ENCODE measurements at regions not wholly inside any gene's neighbourhood (a gene's known extent, or its start where the extent isn't known, plus 50 kb on each side); places are given as distances from the start of the nearest gene placed in this dataset.

GRCh38 chr3:182067423-182067822 is 355.7 kb downstream of the SOX2 start:
- Histone ChIP-seq H3K27ac (no peak overlapping the region), H3K27me3 (replicated peaks; ENCODE audit: insufficient read depth) (no peaks in the 10 kb centered on the region), H3K36me3 (no peaks in the 10 kb centered on the region), H3K9me3 (no peaks in the 10 kb centered on the region), H3K4me1 (replicated peaks) (no peaks in the 10 kb centered on the region), H3K4me3 (no peak overlapping the region)
- no peak for DNase-seq (ENCODE audit: low spot score)
- TF ChIP-seq POLR2AphosphoS5 (IDR thresholded peaks at IDR 0.05) (no peak), POLR2A (IDR thresholded peaks at IDR 0.05) (no peak)
- TF ChIP-seq, protein P1, sequence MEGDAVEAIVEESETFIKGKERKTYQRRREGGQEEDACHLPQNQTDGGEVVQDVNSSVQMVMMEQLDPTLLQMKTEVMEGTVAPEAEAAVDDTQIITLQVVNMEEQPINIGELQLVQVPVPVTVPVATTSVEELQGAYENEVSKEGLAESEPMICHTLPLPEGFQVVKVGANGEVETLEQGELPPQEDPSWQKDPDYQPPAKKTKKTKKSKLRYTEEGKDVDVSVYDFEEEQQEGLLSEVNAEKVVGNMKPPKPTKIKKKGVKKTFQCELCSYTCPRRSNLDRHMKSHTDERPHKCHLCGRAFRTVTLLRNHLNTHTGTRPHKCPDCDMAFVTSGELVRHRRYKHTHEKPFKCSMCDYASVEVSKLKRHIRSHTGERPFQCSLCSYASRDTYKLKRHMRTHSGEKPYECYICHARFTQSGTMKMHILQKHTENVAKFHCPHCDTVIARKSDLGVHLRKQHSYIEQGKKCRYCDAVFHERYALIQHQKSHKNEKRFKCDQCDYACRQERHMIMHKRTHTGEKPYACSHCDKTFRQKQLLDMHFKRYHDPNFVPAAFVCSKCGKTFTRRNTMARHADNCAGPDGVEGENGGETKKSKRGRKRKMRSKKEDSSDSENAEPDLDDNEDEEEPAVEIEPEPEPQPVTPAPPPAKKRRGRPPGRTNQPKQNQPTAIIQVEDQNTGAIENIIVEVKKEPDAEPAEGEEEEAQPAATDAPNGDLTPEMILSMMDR (IDR thresholded peaks at IDR 0.05) = no peak
- intact Hi-C loops (cut with DNase I) = no loop called here
- WGBS = 84% methylated on average over 4 of the region's 4 CpGs

- intact Hi-C loops (cut with DNase I) = no loop called here
- DNase-seq (ENCODE audit: low spot score) = no peak
- no peaks in the 10 kb centered on the region for H3K9me3 ChIP-seq
- 70% methylated on average over 3 of the region's 3 CpGs for WGBS
- H3K27ac ChIP-seq = no peak overlapping the region
- H3K36me3 ChIP-seq = no peaks in the 10 kb centered on the region
- TF ChIP-seq, protein P1 (IDR thresholded peaks at IDR 0.05) = no peak
- TF ChIP-seq POLR2A (IDR thresholded peaks at IDR 0.05) = no peak
- no peak for TF ChIP-seq POLR2AphosphoS5 (IDR thresholded peaks at IDR 0.05)
- H3K27me3 ChIP-seq (replicated peaks; ENCODE audit: insufficient read depth) = no peaks in the 10 kb centered on the region
- no peaks in the 10 kb centered on the region for H3K4me1 ChIP-seq (replicated peaks)
- no peak overlapping the region for H3K4me3 ChIP-seq
These were observed 366.6 kb downstream of the SOX2 start for GRCh38 chr3:182078316-182078715.

- intact Hi-C loops (cut with DNase I) = no loop called here
These were observed 367.2 kb downstream of the SOX2 start for GRCh38 chr3:182078929-182079328.

GRCh38 chr3:182081096-182081495 is 369.4 kb downstream of the SOX2 start:
- intact Hi-C loops (cut with DNase I) = no loop called here
- no peaks in the 10 kb centered on the region for H3K27me3 ChIP-seq (replicated peaks; ENCODE audit: insufficient read depth)
- WGBS = 65% methylated on average over 4 of the region's 4 CpGs
- H3K27ac ChIP-seq = no peak overlapping the region
- TF ChIP-seq POLR2AphosphoS5 (IDR thresholded peaks at IDR 0.05) (no peak), POLR2A (IDR thresholded peaks at IDR 0.05) (no peak)
- TF ChIP-seq, protein P1 (IDR thresholded peaks at IDR 0.05) = no peak
- H3K9me3 ChIP-seq = no peaks in the 10 kb centered on the region
- H3K36me3 ChIP-seq = no peaks in the 10 kb centered on the region
- no peaks in the 10 kb centered on the region for H3K4me1 ChIP-seq (replicated peaks)
- H3K4me3 ChIP-seq = no peak overlapping the region
- DNase-seq (ENCODE audit: low spot score) = no peak

More at GRCh38 chr3:182078929-182079328, 367.2 kb downstream of the SOX2 start:
- H3K27ac ChIP-seq = no peak overlapping the region
- WGBS = 78% methylated on average over 5 of the region's 5 CpGs
- H3K9me3 ChIP-seq = no peaks in the 10 kb centered on the region
- no peaks in the 10 kb centered on the region for H3K4me1 ChIP-seq (replicated peaks)
- H3K4me3 ChIP-seq = no peak overlapping the region
- no peaks in the 10 kb centered on the region for H3K36me3 ChIP-seq
- TF ChIP-seq, protein P1 (IDR thresholded peaks at IDR 0.05) = no peak
- TF ChIP-seq POLR2A (IDR thresholded peaks at IDR 0.05) (no peak), POLR2AphosphoS5 (IDR thresholded peaks at IDR 0.05) (no peak)
- no peaks in the 10 kb centered on the region for H3K27me3 ChIP-seq (replicated peaks; ENCODE audit: insufficient read depth)
- DNase-seq (ENCODE audit: low spot score) = no peak

- Histone ChIP-seq H3K36me3 (no peaks in the 10 kb centered on the region), H3K4me1 (replicated peaks) (no peaks in the 10 kb centered on the region), H3K9me3 (no peaks in the 10 kb centered on the region), H3K4me3 (no peak overlapping the region), H3K27ac (no peak overlapping the region), H3K27me3 (replicated peaks; ENCODE audit: insufficient read depth) (no peaks in the 10 kb centered on the region)
- intact Hi-C loops (cut with DNase I) = no loop called here
- TF ChIP-seq, protein P1 (IDR thresholded peaks at IDR 0.05) = no peak
- TF ChIP-seq POLR2A (IDR thresholded peaks at IDR 0.05) (no peak), POLR2AphosphoS5 (IDR thresholded peaks at IDR 0.05) (no peak)
- DNase-seq (ENCODE audit: low spot score) = no peak
- 27% methylated on average over 2 of the region's 2 CpGs for WGBS
These were observed 371.4 kb downstream of the SOX2 start for GRCh38 chr3:182083112-182083511.

Measured in prostate gland (tissue), 2 donors.